Effector memory CD4-positive, alpha-beta T cell (primary cell): ENCODE measurements at regions not wholly inside any gene's neighbourhood (a gene's known extent, or its start where the extent isn't known, plus 50 kb on each side); places are given as distances from the start of the nearest gene placed in this dataset.

Experiments used
- DNase-seq, 3 donors: peaks; one replicate each; pipeline ENCODE4 v3.0.0-alpha.2; 2020
- H3K27ac ChIP-seq: 2 replicates; pipeline ENCODE4 v1.7.0; 2013; ENCODE audit warnings: mild to moderate bottlenecking, low read length, moderate library complexity; ENCODE audit not compliant: insufficient read depth, poor library complexity, severe bottlenecking
- H3K27me3 ChIP-seq: replicated peaks from 2 replicates; pipeline ENCODE4 v1.7.0; 2013; ENCODE audit warnings: mild to moderate bottlenecking, low read length; ENCODE audit not compliant: insufficient read depth, control insufficient read depth, poor library complexity, severe bottlenecking
- H3K36me3 ChIP-seq: 2 replicates; pipeline ENCODE4 v1.7.0; 2013; ENCODE audit warnings: mild to moderate bottlenecking, low read length, moderate library complexity; ENCODE audit not compliant: control insufficient read depth, insufficient read depth
- H3K4me1 ChIP-seq: 2 replicates; pipeline ENCODE4 v1.7.0; 2013; ENCODE audit warnings: low read length, mild to moderate bottlenecking; ENCODE audit not compliant: control insufficient read depth, insufficient read depth, poor library complexity, severe bottlenecking
- H3K4me3 ChIP-seq: 2 replicates; pipeline ENCODE4 v1.7.0; 2013; ENCODE audit warnings: low read length, low read depth, mild to moderate bottlenecking; ENCODE audit not compliant: insufficient read depth, poor library complexity, severe bottlenecking
- H3K9me3 ChIP-seq: 2 replicates; pipeline ENCODE4 v1.7.0; 2013; ENCODE audit warnings: mild to moderate bottlenecking, low read length, moderate library complexity; ENCODE audit not compliant: control insufficient read depth

DNA sequence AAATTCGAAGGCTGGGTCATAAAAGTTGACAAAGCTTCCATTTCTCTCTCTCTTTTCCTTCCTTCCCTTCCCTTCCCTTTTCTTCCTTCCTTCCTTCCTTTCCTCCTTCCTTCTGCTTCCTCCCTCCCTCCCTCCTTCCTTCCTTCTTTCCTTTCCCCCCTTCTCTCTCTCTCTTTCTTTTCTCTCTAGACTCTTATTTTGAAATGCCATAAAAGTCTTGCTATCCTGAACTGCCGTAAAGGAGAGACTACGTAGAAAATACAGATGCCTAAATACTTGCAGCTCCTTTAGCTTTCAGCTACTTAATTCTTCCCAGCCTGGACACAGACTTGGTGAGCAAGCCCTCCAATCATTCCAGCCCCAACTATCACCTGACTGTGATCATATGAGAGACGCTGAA lies 1644.4 kb downstream of the FAM181B start:
- no peak overlapping the region for H3K4me3 ChIP-seq
- no peak for DNase-seq
- no peak overlapping the region for H3K27ac ChIP-seq
- no peaks in the 10 kb centered on the region for H3K27me3 ChIP-seq
- no peaks in the 10 kb centered on the region for H3K4me1 ChIP-seq
- no peaks in the 10 kb centered on the region for H3K36me3 ChIP-seq
- no peaks in the 10 kb centered on the region for H3K9me3 ChIP-seq

DNA sequence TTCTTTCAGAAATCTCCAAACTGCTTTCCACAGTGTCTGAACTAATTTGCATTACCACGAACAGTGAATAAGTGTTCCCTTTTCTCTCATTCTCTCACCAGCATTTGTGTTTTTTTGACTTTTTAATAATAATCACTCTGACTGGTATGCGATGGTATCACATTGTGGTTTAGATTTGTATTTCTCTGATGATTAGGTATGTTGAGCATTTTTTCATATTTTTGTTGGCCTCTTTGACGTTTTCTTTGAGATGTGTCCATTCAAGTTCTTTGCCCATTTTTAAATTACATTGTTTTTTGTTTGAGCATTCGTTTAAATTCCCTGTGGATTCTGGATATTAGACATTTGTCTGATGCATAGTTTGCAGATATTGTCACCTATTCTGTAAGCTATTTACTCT lies 1639.6 kb upstream of the TENM4 start:
- Histone ChIP-seq H3K4me1 (no peaks in the 10 kb centered on the region), H3K27me3 (no peaks in the 10 kb centered on the region), H3K27ac (no peak overlapping the region), H3K4me3 (no peak overlapping the region), H3K36me3 (no peaks in the 10 kb centered on the region), H3K9me3 (no peaks in the 10 kb centered on the region)
- DNase-seq, result no peak

DNA sequence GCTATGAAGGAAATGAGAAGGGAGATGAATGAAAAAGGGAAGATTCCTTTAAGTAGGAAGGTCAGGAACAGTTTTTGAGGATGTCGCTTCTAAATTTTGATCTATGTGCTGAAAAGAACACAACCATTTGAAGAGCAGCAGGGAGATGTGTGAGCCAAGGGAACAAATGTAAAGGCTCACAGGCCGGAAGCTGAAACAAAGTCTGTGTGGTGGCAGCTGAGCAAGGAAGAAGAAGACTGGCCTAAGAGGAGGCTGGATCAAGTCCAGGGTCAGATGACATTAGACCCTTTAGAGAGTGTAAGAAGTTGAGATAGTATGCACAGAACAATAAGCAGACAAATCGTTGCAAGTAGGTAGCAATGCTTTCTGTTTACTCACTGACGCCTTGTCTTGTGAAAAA lies 1631.4 kb upstream of the TENM4 start:
- Histone ChIP-seq H3K4me3 (no peak overlapping the region), H3K36me3 (no peaks in the 10 kb centered on the region), H3K27ac (no peak overlapping the region), H3K27me3 (no peaks in the 10 kb centered on the region), H3K4me1 (no peaks in the 10 kb centered on the region), H3K9me3 (no peaks in the 10 kb centered on the region)
- no peak for DNase-seq

DNA sequence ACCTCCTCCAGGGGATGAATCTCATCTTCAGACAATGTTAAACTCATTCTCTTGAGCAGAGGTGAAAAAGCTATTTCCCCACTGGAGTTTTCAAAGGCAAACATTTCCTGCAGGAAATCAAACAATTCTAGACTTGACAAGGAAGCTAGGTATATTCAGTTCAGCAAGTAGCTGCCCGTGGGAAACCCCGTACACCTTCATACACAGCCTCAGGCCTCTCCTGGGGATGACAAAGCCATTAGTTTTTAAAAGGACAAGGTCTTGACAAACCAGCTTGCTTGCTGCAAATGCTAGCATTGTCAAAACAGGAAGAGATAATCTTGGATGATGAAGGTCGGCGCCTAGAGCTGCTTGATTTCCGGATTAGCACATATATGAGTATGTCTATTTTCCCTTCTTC lies 1630.8 kb upstream of the TENM4 start:
- no peaks in the 10 kb centered on the region for H3K4me1 ChIP-seq
- H3K4me3 ChIP-seq, result no peak overlapping the region
- DNase-seq, result no peak
- no peaks in the 10 kb centered on the region for H3K9me3 ChIP-seq
- no peak overlapping the region for H3K27ac ChIP-seq
- no peaks in the 10 kb centered on the region for H3K36me3 ChIP-seq
- no peaks in the 10 kb centered on the region for H3K27me3 ChIP-seq

DNA sequence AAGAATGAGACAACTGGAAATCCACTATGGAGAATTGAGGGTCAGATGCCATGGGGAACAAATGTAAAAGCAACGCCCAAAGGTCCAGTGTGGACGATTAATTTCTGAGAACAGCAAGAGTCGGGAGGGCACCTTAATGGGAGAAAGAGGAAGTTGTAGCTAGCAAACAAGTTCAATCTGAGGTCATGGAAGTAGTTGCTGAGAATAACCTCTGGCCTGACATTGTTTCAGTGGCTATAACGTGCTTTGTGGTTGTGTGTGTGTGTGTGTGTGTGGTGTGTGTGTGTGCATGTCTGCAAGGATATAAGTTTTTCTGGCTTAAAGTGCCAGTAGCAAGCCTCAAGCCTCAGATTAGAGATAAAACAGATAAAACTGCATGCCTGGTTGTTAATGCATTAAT lies 1630.1 kb upstream of the TENM4 start:
- Histone ChIP-seq H3K9me3 (no peaks in the 10 kb centered on the region), H3K27me3 (no peaks in the 10 kb centered on the region), H3K27ac (no peak overlapping the region), H3K4me3 (no peak overlapping the region), H3K36me3 (no peaks in the 10 kb centered on the region), H3K4me1 (no peaks in the 10 kb centered on the region)
- no peak for DNase-seq

DNA sequence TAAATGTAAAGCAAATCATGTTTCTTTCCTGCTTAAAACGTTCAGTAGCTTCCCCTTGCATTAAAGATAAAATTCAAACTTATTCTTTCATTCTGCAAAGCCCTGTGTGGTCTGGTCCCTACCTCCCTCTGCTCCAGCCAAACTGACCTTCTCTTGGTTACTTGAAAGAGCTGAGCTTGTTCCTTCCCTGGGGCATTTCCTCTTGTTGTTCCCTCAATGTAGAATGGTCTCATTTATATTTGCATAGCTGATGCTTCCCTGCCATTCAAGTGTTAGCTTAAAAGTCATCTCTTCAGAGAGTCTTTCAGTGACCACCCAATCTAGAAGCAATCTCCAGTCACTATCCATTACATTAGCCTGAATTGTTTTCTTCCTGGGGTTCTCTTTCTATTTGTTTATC lies 1618.5 kb upstream of the TENM4 start:
- no peak for DNase-seq
- H3K4me1 ChIP-seq, result no peaks in the 10 kb centered on the region

DNA sequence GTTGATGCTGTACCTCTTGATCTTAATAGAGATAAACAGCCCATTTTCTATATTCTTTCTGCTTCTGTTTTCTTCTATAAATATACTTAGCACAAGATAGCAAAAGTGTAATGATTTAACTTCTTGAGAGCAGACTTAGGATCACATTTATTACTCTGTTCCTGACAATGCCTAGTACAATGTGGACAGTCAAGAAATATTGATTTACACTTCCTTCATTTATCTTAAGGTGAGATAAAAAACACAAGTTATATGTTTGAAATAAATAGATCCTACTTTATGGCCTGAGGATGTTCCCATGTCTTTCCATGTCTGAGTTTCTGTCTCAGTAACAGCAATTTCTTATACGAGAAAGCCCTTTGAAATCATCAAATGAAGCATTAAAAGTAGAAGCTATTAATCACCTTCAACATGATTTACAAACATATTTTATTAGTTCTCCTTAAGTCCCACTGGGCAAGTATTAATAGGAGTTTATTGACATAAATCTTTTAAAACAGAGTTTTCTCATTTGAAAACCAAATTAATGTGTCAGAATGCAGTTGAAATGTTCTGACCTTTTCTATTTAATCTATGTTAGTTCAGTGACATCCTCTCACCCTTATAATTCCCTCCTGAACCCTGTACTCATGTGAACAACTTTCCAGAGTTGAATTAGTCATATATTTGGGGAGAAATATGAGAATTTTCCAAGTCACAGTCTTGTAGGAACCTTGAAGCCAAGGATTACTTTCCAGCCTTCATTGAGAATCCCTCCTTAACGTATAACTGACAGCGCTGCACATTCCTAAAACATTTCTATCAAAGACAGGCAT lies 1611.7 kb upstream of the TENM4 start:
- no peaks in the 10 kb centered on the region for H3K27me3 ChIP-seq
- no peaks in the 10 kb centered on the region for H3K9me3 ChIP-seq
- H3K36me3 ChIP-seq, result no peaks in the 10 kb centered on the region
- H3K27ac ChIP-seq, result no peak overlapping the region
- no peak for DNase-seq
- H3K4me3 ChIP-seq, result no peak overlapping the region
- no peaks in the 10 kb centered on the region for H3K4me1 ChIP-seq

More for the DNA sequence above, 1618.5 kb upstream of the TENM4 start:
- H3K27me3 ChIP-seq, result no peaks in the 10 kb centered on the region
- no peak overlapping the region for H3K4me3 ChIP-seq
- no peaks in the 10 kb centered on the region for H3K9me3 ChIP-seq
- no peak overlapping the region for H3K27ac ChIP-seq
- H3K36me3 ChIP-seq, result no peaks in the 10 kb centered on the region

DNA sequence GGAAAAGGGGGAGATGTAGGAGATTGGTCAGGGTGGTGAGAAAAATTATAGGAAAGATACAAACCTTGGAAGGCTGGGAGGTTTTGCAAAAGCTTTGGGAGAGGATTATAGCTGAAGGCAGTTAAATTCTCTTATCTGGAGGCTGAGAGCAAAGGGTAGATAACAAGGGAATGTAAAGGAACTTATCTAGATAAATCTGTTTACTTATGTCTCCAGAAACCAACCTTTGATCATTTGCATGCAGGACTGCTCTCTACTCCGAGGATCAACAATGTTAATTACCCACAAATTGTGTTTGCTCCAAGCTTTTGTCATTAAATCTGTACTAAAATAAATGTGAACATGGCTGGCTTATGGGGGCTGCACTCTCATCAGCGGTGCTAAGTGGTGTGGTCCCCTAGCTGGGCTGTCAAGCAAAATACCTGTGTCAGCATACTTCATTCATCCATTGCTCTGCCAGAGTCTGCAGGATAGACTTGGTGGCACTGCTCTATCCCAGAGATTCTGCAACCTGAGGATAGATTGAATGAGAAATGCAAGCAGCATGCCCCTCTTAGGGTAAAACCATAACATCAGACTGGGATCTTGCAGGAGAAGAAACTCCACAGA lies 1599.2 kb upstream of the TENM4 start:
- Histone ChIP-seq H3K4me3 (no peak overlapping the region), H3K36me3 (no peaks in the 10 kb centered on the region), H3K4me1 (no peaks in the 10 kb centered on the region), H3K9me3 (no peaks in the 10 kb centered on the region), H3K27me3 (no peaks in the 10 kb centered on the region), H3K27ac (no peak overlapping the region)
- DNase-seq, result no peak

DNA sequence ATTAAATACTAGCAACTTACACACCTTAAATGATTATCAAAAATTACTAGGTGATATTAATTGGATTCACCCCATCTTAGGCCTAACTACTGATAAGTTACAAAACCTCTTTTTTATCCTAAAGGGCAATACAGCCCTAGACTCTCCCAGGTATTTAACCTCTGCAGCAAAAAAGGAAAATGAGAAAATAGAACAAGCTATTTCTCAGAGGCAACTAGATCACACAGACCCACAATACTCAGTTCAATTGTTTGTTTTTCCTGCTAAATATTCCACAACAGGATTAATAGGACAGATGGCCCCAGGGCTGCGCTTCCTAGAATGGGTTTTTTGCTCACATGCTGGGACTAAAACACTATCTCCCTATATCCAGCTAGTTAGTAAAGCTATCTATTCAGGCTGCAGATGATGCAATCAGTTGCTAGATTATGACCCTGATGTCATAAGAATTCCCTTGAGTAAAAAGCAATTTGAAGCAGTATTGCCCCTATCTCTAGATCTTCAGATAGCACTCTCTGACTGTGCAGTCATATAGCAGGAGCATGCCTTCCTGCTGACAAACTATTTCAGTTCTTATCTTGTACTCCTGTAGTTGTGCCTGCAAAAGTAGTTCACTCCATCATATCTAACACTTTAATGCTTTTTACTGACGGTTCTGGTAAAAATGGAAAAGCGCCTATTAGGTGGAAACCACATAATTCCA lies 1595.5 kb upstream of the TENM4 start:
- no peaks in the 10 kb centered on the region for H3K27me3 ChIP-seq
- no peak overlapping the region for H3K4me3 ChIP-seq
- no peak overlapping the region for H3K27ac ChIP-seq
- H3K36me3 ChIP-seq, result no peaks in the 10 kb centered on the region
- H3K9me3 ChIP-seq, result no peaks in the 10 kb centered on the region
- H3K4me1 ChIP-seq, result no peaks in the 10 kb centered on the region
- no peak for DNase-seq
